Stimulated activated effector memory CD8-positive, alpha-beta T cell treated with anti-CD3 and anti-CD28 coated beads, Interleukin-12 subunit alpha, Interleukin-12 subunit beta, amount 100 ng/mL, for 72 hours (primary cell): ENCODE measurements at regions not wholly inside any gene's neighbourhood (a gene's known extent, or its start where the extent isn't known, plus 50 kb on each side); places are given as distances from the start of the nearest gene placed in this dataset.
"Not testable (repeated sequence)": the region's sequence is repeated elsewhere in the genome, so short reads cannot be mapped to it uniquely, and the experiment has no call there.

Experiments
- ATAC-seq: fragments of 150-1000 bp; cut with Tn5 transposase; 2 replicates; pipeline ENCODE4 v1.10.0; 2021
- DNase-seq, 2 donors: peaks; one replicate each; pipeline ENCODE4 v3.0.0; 2021 to 2022; ENCODE audit warnings: low spot score in 2 of 2
- H3K27ac Mint-ChIP-seq: one replicate; pipeline ENCODE4 v1.8.0; 2022; ENCODE audit warnings: mild to moderate bottlenecking, mixed read lengths
- H3K36me3 Mint-ChIP-seq: one replicate; pipeline ENCODE4 v1.8.0; 2022; ENCODE audit warnings: mild to moderate bottlenecking, mixed read lengths
- H3K4me1 Mint-ChIP-seq: one replicate; pipeline ENCODE4 v1.8.0; 2022; ENCODE audit warnings: mixed read lengths
- H3K4me3 Mint-ChIP-seq: one replicate; pipeline ENCODE4 v1.8.0; 2022; ENCODE audit warnings: mild to moderate bottlenecking, mixed read lengths
- H3K9me3 Mint-ChIP-seq: one replicate; pipeline ENCODE4 v1.8.0; 2022; ENCODE audit warnings: mixed read lengths

DNA sequence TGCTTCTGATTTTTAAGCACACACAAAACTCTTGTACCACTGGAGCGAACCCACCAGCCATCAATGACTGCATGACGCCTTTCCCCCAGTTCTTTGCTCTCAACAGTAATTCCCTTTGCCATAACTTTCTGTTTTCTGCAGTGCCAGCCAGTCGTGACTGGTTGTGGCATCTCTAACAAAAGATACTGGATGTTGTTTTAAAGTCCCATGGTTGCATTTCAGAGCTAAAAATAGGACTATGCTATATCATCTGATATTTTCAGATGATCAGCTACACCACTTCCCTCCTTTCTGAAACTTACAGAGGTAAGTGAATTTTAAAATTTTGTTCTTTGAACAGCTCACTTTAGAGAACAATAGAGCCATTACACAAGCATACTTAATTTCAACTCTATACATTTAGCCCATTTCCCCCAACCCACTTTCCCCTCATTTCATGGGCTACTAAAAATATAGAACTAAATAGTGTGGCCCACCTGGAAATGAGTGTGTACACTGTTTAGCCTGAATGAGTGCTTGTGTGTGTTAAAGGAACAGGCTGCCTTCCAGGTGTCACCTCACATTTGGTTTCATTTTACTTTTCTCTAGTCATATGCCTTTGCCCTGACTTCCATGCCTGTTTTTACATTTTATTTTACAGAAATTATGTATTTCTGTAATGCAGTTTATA is 136.9 kb upstream of the ZC3H12C start:
- H3K4me3 Mint-ChIP-seq, result no peak overlapping the region
- DNase-seq (no peak), ATAC-seq (no peak)
- H3K4me1 Mint-ChIP-seq, result no peaks in the 10 kb centered on the region
- no peaks in the 10 kb centered on the region for H3K36me3 Mint-ChIP-seq
- H3K9me3 Mint-ChIP-seq, result peaks cover 2% of the 10 kb centered on the region
- no peak overlapping the region for H3K27ac Mint-ChIP-seq

DNA sequence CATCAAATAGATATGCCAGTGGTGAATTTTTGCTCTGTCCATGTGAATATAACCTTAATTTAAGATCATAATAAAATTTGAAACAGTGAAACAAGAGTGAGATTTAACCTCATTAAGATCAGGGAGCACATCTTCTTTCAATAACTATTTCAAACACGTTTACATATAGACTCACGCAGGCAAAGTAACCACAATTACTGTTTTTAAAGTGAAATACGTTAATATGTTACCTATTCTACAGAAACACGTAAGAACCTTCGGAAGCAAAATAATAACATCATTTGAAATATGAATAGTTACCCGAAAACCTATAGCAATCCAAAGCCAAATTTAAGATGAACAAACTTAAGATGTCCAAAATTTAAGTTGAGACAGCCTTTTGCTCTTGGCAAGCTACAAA is 136.2 kb upstream of the ZC3H12C start:
- Mint-ChIP-seq H3K4me3 (no peak overlapping the region), H3K36me3 (no peaks in the 10 kb centered on the region), H3K9me3 (peaks cover 2% of the 10 kb centered on the region), H3K4me1 (no peaks in the 10 kb centered on the region), H3K27ac (no peak overlapping the region)
- ATAC-seq, result no peak
- no peak for DNase-seq

DNA sequence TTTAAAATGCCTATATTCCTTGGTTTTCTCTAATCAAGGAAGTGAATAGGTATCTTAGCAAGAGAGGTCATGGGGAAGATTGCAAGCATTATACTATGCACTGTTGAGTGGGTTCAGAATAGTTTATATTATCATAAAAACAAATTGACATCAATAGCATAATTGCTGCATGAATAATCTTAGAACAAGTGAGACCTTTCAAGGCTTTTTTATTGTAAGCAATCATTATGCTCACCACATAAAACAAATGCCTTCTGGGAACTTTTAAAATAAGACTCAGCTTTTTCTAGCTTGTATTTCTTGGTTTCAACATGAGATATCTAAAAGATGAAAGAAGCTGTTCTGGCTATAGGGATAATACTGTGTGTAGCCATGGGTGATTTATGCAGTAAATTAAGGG is 135.6 kb upstream of the ZC3H12C start:
- ATAC-seq (no peak), DNase-seq (no peak)
- no peak overlapping the region for H3K4me3 Mint-ChIP-seq
- H3K27ac Mint-ChIP-seq, result no peak overlapping the region
- peaks cover 2% of the 10 kb centered on the region for H3K9me3 Mint-ChIP-seq
- H3K36me3 Mint-ChIP-seq, result no peaks in the 10 kb centered on the region
- no peaks in the 10 kb centered on the region for H3K4me1 Mint-ChIP-seq

DNA sequence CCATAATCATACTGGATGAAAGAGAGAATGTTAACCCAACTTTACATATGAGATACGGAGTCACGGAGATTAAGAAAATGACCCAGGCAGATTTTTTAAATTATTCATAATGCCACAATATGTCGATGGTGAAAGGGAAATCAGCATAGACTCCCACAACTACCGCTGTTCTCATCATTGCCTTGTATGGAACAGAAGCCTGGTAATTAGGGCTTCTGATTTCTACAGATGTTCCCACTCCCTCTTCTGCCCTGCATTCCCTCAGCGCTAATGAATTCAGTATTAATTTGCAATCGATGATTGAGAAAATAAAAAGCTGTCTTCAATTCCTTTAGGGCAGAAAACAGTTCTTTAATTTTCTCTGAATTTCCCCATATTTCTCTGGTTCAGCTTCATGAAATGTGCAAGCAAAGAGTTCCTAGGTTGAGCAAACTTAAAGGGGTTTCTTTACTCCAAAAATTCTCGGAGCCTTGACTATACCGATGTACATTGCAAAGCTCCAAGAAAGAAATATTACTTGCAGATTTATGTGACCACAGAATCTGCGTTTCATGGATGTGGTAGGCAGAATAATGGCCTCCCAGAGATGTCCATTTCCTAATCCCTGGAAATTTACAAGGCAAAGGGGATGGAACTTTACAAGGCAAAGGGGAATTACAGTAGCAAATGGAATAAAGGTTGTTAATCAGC is 134.9 kb upstream of the ZC3H12C start:
- Mint-ChIP-seq H3K27ac (no peak overlapping the region), H3K4me3 (no peak overlapping the region), H3K9me3 (peaks cover 2% of the 10 kb centered on the region), H3K36me3 (no peaks in the 10 kb centered on the region), H3K4me1 (no peaks in the 10 kb centered on the region)
- DNase-seq (no peak), ATAC-seq (no peak)

DNA sequence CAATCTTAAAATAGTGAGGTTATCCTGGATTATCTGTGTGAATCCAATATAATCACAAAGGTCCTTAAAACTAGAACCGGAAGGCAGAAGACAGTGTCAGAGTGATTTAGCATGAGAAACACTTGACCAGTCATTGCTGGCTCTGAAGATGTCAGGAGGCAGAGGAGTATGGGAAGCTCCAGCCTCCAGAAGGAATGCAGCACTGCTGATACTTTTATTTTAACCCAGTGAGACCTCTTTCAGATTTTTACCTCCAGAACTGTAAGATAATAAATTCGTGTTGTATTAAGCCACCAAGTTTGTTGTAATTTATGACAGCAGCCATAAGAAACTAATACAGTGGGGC is 134.4 kb upstream of the ZC3H12C start:
- no peak for DNase-seq
- Mint-ChIP-seq H3K4me1 (no peaks in the 10 kb centered on the region), H3K27ac (no peak overlapping the region), H3K4me3 (no peak overlapping the region), H3K36me3 (no peaks in the 10 kb centered on the region), H3K9me3 (peaks cover 2% of the 10 kb centered on the region)
- ATAC-seq, result no peak

DNA sequence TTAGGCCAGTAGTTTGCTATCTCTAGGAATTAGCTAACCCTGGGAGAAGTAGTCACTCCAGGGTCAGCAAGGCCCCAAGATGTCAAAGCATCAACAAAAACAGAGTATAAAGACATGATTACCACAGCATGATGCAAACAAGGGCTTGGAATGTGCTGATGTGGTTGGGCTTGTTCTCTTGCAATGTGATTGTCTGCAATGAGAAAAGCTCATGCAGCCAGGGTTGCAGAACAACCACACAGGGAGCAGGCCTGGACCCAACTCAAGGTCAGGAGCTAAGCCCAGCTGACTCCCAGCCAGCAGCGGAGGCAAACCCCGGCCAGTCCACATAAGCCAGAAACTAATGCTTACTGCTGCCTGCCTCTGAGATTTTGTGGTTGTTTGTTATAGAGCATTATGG is 132.4 kb upstream of the ZC3H12C start:
- H3K27ac Mint-ChIP-seq, result no peak overlapping the region
- H3K4me1 Mint-ChIP-seq, result no peaks in the 10 kb centered on the region
- no peaks in the 10 kb centered on the region for H3K9me3 Mint-ChIP-seq
- ATAC-seq (no peak), DNase-seq (no peak)
- H3K36me3 Mint-ChIP-seq, result no peaks in the 10 kb centered on the region
- no peak overlapping the region for H3K4me3 Mint-ChIP-seq

DNA sequence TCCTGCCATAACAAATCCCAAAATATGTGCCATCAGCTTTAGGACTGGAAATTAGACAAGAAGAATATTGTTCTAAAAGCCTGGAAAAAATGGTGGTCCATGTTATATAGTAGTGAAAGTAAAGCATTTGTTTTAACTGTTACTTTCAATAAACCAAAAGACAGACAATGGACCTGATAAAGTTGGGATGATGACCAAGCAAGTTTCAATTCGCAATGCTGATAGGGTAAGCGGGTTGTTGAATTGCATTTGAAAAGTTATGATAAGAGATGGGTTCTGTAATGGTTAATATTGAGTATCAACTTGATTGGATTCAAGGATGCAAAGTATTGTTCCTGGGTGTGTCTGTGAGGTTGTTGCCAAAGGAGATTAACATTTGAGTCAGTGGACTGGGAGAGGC is 131.9 kb upstream of the ZC3H12C start:
- ATAC-seq, result no peak
- Mint-ChIP-seq H3K4me1 (no peaks in the 10 kb centered on the region), H3K27ac (no peak overlapping the region), H3K9me3 (no peaks in the 10 kb centered on the region), H3K36me3 (no peaks in the 10 kb centered on the region), H3K4me3 (no peak overlapping the region)
- DNase-seq, result no peak

DNA sequence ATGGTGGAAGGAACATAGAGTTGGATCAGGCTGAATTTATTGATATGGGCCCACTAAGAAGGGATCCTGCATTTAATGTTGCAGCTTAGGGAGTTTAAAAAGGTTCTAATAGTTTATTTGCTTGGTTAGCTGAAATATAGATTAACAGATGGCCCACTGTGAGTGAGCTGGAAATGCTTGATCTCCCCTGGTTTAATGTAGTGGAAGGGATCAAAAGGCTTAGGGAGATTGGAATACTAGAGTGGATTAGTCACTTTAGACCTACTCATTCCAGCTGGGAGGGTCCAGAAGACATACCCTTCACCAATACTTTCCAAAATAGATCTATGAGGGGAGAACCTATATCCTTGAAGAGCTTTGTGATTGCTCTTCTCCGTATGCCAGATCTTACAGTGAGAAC is 130.1 kb upstream of the ZC3H12C start:
- DNase-seq, result no peak
- no peak overlapping the region for H3K4me3 Mint-ChIP-seq
- no peaks in the 10 kb centered on the region for H3K36me3 Mint-ChIP-seq
- no peak for ATAC-seq
- no peaks in the 10 kb centered on the region for H3K4me1 Mint-ChIP-seq
- H3K9me3 Mint-ChIP-seq, result no peaks in the 10 kb centered on the region
- H3K27ac Mint-ChIP-seq, result no peak overlapping the region

DNA sequence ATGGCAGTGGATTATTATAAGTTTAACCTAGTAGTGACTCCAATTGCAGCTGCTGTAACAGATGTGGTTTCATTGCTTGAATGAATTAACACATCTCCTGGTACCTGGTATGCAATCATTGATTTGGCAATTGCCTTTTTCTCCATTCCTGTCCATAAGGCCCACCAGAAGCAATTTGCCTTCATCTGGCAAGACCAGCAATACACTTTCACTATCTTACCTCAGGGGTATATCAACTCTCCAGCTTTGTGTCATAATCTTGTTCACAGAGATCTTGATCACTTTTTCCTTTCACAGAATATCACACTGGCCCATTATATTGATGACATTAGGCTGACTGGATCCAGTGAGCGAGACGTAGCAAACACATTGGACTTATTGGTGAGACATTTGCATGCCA is 128.7 kb upstream of the ZC3H12C start:
- Mint-ChIP-seq H3K4me1 (no peaks in the 10 kb centered on the region), H3K36me3 (no peaks in the 10 kb centered on the region), H3K4me3 (no peak overlapping the region), H3K27ac (no peak overlapping the region), H3K9me3 (no peaks in the 10 kb centered on the region)
- ATAC-seq (no peak), DNase-seq (no peak)

DNA sequence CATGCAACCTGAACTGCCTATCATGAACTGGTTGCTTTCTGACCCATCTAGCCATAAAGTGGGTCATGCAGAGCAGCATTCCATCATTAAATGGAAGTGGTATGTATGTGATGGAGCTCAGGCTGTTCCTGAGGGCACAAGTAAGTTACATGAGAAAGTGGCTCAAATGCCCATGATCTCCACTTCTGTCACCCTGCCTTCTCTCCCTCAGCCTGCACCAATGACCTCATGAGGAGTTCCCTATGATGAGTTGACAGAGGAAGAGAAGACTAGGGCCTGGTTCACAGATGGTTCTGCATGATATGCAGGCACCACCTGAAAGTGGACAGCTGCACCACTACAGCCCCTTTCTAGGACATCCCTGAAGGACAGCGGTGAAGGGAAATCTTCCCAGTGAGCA is 127.7 kb upstream of the ZC3H12C start:
- H3K4me1 Mint-ChIP-seq, DNase-seq, H3K4me3 Mint-ChIP-seq, H3K9me3 Mint-ChIP-seq, H3K27ac Mint-ChIP-seq, ATAC-seq, H3K36me3 Mint-ChIP-seq: not testable (repeated sequence)

DNA sequence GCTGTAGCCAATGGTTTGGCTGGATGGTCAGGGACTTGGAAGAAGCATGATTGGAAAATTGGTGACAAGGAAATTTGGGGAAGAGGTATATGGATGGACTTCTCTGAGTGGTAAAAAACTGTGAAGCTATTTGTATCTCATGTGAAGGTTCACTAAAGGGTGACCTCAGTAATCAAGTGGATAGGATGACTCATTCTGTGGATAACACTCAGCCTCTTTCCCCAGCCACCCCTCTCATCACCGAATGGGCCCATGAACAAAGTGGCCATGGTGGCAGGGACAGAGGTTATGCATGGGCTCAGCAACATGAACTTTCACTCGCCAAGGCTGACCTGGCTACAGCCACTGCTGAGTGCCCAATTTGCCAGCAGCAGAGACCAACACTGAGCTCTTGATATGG is 127.3 kb upstream of the ZC3H12C start:
- not testable (repeated sequence) for H3K36me3 Mint-ChIP-seq, H3K4me1 Mint-ChIP-seq, H3K27ac Mint-ChIP-seq, H3K9me3 Mint-ChIP-seq, DNase-seq, H3K4me3 Mint-ChIP-seq
- peak; percentile 50 for ATAC-seq

DNA sequence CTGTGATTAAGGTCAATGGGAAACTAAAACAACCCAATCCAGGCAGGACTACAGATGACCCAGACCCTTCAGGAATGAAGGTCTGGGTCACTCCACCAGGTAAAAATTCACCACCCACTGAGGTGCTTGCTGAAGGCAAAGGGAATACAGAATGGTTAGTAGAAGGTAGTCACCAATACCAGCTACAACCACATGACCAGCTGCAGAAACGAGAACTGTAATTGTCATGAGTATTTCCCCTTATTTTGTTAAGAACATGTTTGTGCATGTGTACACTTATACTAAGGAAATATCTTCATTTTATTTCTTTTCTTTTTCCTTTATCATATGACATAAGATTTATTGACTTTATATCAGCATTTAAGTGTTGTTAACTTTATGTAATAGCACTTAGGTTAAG is 126.1 kb upstream of the ZC3H12C start:
- H3K27ac Mint-ChIP-seq, H3K4me1 Mint-ChIP-seq, H3K9me3 Mint-ChIP-seq, H3K4me3 Mint-ChIP-seq, H3K36me3 Mint-ChIP-seq, DNase-seq, ATAC-seq: not testable (repeated sequence)

DNA sequence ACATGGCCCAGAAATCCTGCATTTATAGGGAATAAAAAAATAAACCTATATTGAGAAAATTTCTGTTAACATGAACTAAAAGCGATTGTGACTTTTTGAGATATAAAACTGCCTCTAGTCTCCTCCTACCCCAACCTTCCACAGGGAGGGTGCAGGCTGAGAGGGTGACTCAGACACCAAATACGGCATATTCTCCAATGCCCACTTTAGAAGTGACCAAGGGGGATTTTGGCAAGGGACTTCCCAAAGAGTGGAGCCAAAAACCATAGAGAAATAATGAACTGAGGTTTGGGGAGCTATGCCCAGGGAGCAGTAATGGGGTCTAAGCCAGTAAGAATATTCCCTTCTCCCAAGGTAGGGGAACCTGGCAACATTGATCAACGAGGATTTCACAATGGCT is 124.9 kb upstream of the ZC3H12C start:
- DNase-seq (no peak), ATAC-seq (peak; percentile 38)
- H3K27ac Mint-ChIP-seq, result no peak overlapping the region
- no peaks in the 10 kb centered on the region for H3K9me3 Mint-ChIP-seq
- H3K4me1 Mint-ChIP-seq, result no peaks in the 10 kb centered on the region
- no peak overlapping the region for H3K4me3 Mint-ChIP-seq
- H3K36me3 Mint-ChIP-seq, result no peaks in the 10 kb centered on the region

DNA sequence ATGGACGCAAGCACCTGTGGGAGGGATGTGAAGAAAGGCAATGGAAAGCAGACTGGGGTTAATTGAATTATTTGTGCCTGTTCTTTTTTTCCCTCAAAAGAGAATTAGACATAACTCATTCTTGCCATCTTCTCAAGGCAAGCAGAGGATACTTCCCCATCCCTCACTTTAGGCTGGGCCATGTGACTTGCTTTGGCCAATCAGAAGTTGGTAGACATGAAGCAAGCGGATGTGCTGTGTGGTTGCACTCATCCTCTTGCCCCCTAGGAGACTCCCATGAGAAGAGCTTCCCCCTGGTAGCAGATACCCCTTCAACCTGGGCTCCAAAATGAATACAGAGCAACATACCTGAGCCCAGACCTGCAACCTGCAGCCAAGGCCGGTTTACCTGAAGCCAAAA is 124.4 kb upstream of the ZC3H12C start:
- no peaks in the 10 kb centered on the region for H3K9me3 Mint-ChIP-seq
- DNase-seq (no peak), ATAC-seq (no peak)
- no peak overlapping the region for H3K27ac Mint-ChIP-seq
- H3K36me3 Mint-ChIP-seq, result no peaks in the 10 kb centered on the region
- no peaks in the 10 kb centered on the region for H3K4me1 Mint-ChIP-seq
- H3K4me3 Mint-ChIP-seq, result no peak overlapping the region

DNA sequence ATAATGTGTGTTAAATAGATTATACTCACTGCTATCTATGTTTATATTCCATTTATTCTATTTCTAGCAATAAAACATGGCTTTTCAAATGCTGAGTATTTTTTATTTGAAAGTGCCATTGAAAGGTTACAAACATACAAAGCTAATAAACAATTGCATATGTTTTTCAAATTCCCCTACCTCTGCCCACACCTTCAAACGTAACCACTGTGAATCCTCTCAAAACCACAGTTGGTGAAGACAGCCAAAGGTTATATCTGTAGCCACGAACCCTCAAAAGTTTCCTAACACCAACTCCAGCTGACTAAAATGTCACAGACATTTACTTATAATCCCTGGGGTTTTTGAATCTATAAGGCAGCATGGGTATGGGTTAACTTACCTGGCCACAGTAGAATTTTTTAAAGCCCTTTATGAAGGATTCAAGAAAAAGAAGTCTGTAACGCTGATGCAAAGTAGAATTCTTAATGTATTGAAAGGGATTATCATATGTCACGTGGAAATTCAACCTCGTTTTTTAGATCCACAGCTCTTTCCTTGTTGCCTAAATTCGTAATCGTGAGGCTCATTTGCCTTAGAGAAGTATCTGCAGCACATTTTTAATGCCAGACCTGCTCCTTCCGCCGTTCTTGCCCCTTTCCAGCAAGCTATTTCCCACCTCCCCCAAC is 122.5 kb upstream of the ZC3H12C start:
- Mint-ChIP-seq H3K36me3 (no peaks in the 10 kb centered on the region), H3K4me1 (no peaks in the 10 kb centered on the region), H3K27ac (no peak overlapping the region), H3K4me3 (no peak overlapping the region), H3K9me3 (no peaks in the 10 kb centered on the region)
- ATAC-seq, result peak; percentile 73
- DNase-seq, result no peak

DNA sequence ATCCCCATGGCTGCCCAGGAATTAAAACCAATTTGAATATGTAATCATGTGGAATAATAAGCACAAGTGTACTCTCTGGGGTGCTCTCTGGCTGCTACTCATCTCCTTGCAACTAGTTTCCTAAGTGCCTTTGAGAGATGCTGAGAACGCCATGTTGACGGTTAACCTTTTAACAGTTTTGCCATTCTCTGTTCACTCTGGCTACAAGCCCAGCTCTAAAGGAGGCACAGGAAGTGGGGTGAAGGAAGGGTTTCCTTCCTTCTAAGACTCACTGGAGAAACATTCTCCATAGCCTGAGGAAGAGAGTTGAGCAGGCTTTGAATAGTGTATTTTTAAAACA is 122.0 kb upstream of the ZC3H12C start:
- Mint-ChIP-seq H3K27ac (no peak overlapping the region), H3K4me1 (no peaks in the 10 kb centered on the region), H3K4me3 (no peak overlapping the region), H3K36me3 (no peaks in the 10 kb centered on the region), H3K9me3 (no peaks in the 10 kb centered on the region)
- ATAC-seq, result no peak
- DNase-seq, result no peak
